ENCODE measurements at regions not wholly inside any gene's neighbourhood (a gene's known extent, or its start where the extent isn't known, plus 50 kb on each side); places are given as distances from the start of the nearest gene placed in this dataset.

GRCh38 chr2:216320852-216321251, 51.4 kb downstream of the MARCHF4 start:
- no peak overlapping the region for H3K27ac Mint-ChIP-seq
- H3K4me1 Mint-ChIP-seq: peaks cover 4% of the 10 kb centered on the region
- H3K4me3 Mint-ChIP-seq: no peak overlapping the region
- H3K36me3 Mint-ChIP-seq: no peaks in the 10 kb centered on the region
- TF ChIP-seq CTCF (IDR thresholded peaks at IDR 0.05; ENCODE audit: unreplicated experiment): no peak
- H3K27me3 Mint-ChIP-seq (ENCODE audit: low read depth): peaks cover 39% of the 10 kb centered on the region
- DNase-seq (ENCODE audit: low spot score in 2 of 2, unreplicated experiment in 2 of 2): no peak
- H3K9me3 Mint-ChIP-seq: no peaks in the 10 kb centered on the region

- H3K27ac Mint-ChIP-seq: no peak overlapping the region
- TF ChIP-seq CTCF (IDR thresholded peaks at IDR 0.05; ENCODE audit: unreplicated experiment): no peak
- no peaks in the 10 kb centered on the region for H3K9me3 Mint-ChIP-seq
- no peak overlapping the region for H3K4me3 Mint-ChIP-seq
- peaks cover 41% of the 10 kb centered on the region for H3K27me3 Mint-ChIP-seq (ENCODE audit: low read depth)
- DNase-seq (ENCODE audit: low spot score in 2 of 2, unreplicated experiment in 2 of 2): no peak
- H3K36me3 Mint-ChIP-seq: no peaks in the 10 kb centered on the region
- peaks cover 4% of the 10 kb centered on the region for H3K4me1 Mint-ChIP-seq
Observed at GRCh38 chr2:216319771-216320170, 52.5 kb downstream of the MARCHF4 start.

- Mint-ChIP-seq H3K27me3 (ENCODE audit: low read depth) (peaks cover 43% of the 10 kb centered on the region), H3K4me3 (no peak overlapping the region), H3K4me1 (peaks cover 4% of the 10 kb centered on the region), H3K9me3 (no peaks in the 10 kb centered on the region), H3K27ac (no peak overlapping the region), H3K36me3 (no peaks in the 10 kb centered on the region)
- no peak for TF ChIP-seq CTCF (IDR thresholded peaks at IDR 0.05; ENCODE audit: unreplicated experiment)
- no peak for DNase-seq (ENCODE audit: low spot score in 2 of 2, unreplicated experiment in 2 of 2)
Observed at GRCh38 chr2:216318521-216318874, 53.8 kb downstream of the MARCHF4 start.

GRCh38 chr2:216317831-216318520, 54.3 kb downstream of the MARCHF4 start:
- no peak overlapping the region for H3K27ac Mint-ChIP-seq

GRCh38 chr2:216316743-216317142, 55.5 kb downstream of the MARCHF4 start:
- H3K4me3 Mint-ChIP-seq: no peak overlapping the region
- peaks cover 4% of the 10 kb centered on the region for H3K4me1 Mint-ChIP-seq
- TF ChIP-seq CTCF (IDR thresholded peaks at IDR 0.05; ENCODE audit: unreplicated experiment): no peak
- H3K36me3 Mint-ChIP-seq: no peaks in the 10 kb centered on the region
- H3K27me3 Mint-ChIP-seq (ENCODE audit: low read depth): peaks cover 44% of the 10 kb centered on the region
- H3K27ac Mint-ChIP-seq: no peak overlapping the region
- no peaks in the 10 kb centered on the region for H3K9me3 Mint-ChIP-seq
- DNase-seq (ENCODE audit: low spot score in 2 of 2, unreplicated experiment in 2 of 2): no peak

More at GRCh38 chr2:216317831-216318520, 54.3 kb downstream of the MARCHF4 start:
- Mint-ChIP-seq H3K4me3 (no peak overlapping the region), H3K9me3 (no peaks in the 10 kb centered on the region), H3K27me3 (ENCODE audit: low read depth) (peaks cover 41% of the 10 kb centered on the region), H3K36me3 (no peaks in the 10 kb centered on the region), H3K4me1 (peaks cover 4% of the 10 kb centered on the region)
- no peak for TF ChIP-seq CTCF (IDR thresholded peaks at IDR 0.05; ENCODE audit: unreplicated experiment)
- no peak for DNase-seq (ENCODE audit: low spot score in 2 of 2, unreplicated experiment in 2 of 2)
